GM19023 (cell line): ENCODE measurements at regions not wholly inside any gene's neighbourhood (a gene's known extent, or its start where the extent isn't known, plus 50 kb on each side); places are given as distances from the start of the nearest gene placed in this dataset.

Experiments
- ATAC-seq: cut with Tn5 transposase; IDR thresholded peaks from one replicate; pipeline ENCODE4 v1.9.1; 2021; ENCODE audit warnings: mild to moderate bottlenecking, moderate library complexity; ENCODE audit not compliant: unreplicated experiment

DNA sequence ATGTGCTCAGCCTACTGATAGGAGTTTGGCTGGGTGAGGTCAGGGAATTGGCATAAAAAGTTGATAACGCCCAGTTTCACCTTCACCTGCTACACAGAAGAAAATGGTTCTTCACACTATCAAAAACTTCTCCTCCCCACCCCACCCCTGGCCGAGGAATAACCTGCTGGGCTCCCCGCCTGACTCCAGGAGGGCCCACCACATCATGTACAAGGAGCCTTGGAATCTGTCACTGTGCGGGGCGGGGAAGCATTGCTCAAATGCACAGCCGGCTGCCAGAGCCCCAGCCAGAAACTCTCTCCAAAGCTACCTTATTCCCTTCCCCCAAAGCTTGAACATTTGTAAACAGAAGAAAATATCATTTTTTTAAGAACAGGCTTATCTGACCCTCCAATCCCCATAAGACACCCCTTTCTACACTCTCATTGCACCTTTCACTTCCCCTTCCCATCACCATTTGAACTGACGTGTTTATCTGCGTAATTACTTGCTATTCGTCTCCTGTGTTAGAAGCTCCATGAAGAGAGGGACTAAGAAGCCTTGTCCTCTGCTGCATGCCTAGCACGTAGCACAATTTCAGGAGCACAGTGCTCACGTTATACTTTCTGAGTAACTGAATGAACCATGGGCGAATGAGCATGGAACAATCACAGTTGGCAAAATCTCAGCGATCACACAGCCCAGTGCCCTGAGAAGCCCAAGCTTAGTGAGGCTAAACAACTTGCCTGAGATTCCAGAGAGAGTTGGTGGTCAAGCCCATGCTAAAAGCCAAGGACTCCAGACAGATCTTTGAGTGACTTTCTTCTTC is 82.9 kb downstream of the HES1 start:
- ATAC-seq, result no peak

DNA sequence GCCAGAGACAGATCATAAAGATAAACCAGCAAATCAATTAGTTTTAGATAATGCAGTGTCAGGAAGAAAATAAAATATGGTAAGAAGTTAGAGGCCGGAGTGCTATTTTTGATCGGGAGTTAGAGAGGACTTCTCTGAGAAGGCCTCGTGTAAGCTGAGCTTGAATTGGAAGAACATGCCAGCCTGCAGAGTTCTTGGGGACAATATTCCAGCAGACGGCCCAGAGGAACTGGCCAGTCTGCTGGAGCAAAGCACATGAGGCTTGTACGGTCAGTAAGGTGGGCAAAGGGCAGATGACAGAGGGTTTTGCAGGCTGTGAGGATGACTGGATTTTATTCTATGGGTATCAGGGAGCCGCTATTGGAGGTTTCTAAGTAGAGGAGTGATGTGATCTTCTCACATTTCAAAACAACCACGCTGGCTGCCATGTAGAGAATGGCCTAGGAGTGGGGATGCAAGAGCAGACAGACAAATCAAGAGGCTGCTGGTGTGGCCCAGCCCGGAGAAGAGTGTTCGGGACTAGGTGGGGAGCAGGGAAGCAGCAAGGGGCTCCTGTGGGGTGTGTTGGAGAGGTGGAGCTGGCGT is 84.0 kb downstream of the HES1 start:
- no peak for ATAC-seq

DNA sequence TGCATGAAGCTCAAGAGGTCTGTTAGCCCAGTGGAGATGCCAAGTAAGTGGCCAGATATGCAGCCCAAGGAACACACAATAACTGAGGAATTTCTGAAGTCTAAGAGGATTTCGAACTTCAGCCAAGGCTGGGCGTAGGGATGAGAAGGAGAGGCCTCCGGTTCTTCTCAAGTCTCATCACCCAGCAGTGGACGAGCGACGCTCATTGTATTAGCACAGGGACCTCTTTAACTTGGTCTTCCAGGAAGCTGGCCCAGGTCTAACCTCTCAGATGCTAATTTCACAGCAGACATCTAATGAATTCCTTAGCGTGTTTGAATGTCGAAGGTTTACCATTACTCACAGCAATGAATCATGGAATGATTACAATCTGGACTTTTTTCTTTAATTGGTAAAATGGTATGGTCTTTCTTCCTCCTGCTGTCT is 85.0 kb downstream of the HES1 start:
- ATAC-seq, result no peak

DNA sequence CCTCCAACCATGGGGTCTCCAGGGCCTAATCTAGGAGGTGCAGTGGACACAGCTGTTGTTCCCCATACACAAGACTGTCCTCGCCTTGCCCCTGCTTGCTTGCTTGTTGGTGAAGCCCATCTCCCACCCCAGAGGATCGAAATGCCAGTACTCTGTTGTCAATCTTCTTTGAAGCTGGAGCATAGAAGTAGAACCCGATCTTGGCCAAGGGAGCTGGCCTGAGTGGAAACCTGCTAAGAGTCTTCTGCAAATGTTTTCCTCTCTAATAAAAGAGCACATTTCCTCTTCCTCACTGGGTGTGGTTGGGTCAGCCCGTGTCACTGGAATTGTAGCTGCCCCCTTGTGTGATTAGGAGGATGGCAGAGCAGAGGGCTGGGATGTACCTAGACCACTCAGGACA is 85.4 kb downstream of the HES1 start:
- ATAC-seq, result no peak

DNA sequence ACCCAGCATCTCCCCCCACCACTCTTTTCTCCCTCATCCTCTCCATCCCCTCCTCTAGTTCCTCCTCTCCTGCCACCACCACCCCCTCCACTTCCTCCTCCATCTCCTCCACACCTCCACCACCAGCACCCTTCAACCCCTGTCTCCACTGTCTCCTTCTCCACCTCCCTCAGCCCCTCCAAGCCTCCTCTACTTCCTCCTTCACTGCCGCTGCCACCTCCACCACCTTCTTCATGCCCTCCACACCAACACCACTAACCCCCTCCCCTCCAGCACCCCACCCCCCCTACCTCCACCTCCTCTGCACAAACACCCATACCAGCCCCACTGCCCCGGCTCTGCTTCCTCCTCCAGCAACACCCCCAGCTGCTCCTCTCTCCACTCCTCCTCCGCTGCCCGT is 88.0 kb downstream of the HES1 start:
- ATAC-seq, result no peak

DNA sequence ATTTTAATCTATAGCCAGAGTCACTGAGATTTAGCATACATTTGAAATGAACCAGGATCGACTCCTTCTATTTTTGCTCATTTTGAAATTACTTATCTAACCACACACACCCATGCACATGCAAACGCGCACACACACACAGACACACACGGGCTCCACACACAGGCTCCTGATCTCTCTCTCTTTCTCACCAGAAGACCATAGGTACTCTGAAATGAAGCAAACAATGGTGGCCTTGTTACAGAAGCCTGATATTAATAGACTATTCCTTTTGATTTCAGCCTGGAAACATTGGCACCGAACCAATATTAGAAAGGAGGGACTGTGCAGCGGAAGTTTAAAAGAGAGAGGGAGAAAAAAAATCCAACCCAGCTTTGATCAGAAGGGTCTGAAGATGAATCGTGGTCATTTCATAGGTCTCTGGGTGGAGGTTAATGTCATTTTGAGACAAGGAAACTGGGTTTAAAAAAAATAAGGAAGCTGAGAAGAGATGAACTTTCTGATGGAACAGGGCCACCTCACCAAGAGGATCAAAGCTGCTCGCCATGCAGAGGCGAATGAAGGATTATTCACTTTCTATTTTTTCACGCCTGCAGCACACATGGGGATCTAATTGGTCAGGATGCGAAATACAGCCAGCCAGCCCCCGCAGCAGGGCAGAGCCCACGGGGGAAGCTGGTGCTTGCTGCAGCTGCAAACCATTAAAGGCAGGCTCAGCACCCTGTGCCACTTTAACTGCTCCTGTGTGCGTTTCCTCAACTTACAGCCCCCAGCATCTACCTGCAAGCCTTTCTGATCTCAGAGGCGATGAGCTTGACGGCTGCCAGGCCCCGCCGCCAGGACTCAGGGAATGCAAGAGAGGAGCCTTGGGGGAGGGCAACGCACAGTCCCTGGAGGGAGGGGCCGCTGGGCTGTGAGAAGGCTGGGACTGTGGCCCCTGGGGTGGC is 88.8 kb downstream of the HES1 start:
- no peak for ATAC-seq

DNA sequence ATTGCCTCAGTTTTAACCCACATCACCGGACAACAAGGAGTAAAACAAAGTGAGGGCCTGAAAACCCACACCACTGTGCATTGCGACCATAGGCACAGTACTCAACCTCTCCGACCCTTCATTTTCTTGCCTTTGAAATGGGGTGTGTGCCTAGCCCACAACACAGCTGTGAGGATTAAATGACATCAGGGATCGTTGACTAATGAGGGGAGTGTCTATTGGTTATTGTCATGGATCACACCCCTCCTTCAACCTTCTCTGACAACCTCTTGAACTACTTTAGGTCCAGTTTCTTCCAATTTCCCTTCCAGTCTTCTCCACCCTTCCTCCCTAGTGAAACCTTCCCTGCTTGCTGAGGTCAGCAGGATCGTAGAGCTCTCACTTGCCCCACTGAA is 89.5 kb downstream of the HES1 start:
- no peak for ATAC-seq

DNA sequence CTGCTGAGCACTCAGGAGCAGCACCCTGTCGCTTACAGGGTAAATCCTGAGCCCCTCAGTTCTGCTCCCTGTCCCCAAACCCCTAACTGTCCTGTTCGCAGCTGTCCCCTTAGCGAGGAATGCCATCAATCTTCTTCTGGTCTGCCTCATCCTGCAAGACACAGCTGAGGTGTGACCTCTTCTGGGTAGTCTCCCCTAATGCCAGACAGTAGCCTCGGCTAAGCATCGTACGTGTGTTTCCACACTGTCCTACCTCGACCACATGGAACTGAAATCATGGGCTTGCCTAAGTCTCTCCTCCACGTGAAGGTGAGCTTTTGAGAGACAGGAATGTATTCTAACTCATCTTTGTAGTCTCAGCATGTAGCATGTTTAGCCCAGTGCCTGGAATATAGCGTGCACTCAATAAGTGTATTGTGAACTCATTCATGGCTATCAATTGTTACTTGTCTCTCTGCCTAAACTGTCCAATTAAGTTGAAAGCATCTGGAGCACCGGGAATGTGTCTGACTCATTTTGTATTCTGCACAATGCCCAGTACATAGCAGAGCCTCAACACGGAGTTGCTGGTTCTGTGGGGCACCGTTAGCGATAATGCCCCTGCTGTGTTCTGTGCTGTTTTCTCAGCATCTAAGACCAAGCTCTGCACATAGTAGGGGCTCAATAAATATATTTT is 90.2 kb downstream of the HES1 start:
- ATAC-seq, result no peak

DNA sequence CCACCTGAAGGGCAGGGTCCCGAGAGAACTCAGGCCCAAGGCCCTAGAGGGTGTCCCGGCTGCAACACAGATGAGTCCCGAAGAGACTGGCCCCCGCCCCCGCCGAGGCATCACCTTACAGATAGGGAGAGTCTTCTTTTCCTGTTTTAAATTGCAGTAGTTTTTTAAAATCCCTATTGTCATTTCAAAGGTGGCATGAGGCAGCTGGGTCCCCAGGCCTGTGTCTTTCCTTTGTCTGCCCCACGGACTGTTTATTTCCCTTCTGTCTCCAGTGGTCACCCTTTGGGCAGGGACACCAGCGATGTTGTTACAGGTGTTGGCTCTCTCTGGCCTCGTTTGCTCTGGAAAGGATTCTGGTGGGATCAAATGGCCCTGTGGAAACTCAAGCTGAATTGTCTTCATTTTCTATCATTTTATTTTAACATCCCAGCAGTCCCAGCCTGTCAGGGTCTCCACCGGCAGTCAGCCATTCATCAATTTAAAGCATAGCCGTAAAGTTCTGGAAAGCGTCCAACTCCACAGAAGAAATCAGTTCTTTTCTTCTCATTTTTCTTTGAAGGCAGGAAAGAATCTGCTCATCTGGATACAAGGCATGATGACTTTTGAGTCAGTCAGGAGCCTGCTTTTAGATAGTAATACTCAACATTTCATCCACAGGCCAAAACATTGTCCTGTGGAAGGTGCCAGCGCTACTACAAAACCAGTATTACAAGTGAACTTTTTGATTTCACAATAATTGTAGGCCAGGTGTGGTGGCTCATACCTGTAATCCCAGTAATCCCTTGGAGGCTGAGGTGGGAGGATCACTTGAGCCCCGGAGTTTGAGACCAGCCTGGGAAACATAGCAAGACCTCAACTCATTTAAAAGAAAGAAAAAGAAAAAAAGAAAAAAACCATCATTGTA is 96.2 kb downstream of the HES1 start:
- no peak for ATAC-seq

DNA sequence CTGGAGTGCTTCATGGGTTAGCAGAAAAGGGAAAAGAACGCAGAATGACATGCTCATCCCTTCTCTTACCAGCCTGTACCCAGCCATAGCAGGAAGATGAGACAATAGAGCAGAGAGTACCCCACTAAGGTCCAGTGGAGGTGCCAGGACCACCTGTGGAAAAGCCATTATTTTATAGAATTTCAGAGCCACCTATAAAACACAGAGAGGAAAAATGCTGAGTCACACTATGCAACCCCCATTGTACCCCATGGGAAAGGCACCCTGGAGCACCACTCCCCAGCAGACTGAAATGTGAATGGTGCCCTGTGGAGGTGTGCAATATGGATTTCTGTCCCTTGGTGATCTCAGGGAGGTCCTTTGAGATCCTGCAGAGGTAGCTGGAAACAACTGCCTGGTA is 97.2 kb downstream of the HES1 start:
- ATAC-seq, result no peak

DNA sequence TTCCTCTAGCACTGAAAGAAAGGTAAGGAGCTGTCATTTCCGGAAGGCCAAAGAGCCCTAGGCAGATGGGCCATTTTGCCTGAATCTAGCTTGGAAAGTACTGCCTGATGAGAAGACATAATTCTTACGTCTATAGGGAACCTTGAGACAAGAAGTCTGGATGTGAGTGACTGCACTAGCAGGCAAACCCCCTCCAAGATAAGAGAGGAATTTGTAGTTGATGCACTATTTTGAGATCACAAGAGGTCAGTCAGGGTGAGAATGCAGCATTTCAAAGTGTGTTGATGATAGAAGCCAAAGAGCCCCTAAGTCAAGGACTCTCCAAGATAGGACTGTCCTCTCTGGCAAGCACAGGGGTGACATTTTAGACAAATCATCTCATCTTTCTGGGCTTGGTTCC is 99.2 kb downstream of the HES1 start:
- no peak for ATAC-seq

DNA sequence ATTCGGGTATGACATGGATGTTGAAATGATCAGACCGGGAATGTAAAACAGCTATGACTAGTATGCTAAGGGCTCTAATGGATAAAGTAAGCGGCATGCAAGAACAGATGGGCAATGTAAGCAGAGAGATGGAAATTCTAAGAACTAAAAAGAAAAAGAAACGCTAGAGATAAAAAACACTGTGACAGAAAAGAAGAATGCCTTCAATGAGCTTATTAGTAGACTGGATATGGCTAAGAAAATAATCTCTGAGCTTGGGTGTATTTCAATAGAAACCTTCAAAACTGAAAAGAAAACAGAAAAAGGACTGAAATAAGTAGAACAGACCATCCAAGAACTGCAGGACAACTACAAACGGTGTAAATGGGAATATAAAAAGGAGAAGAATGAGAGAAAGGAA is 101.2 kb downstream of the HES1 start:
- no peak for ATAC-seq

DNA sequence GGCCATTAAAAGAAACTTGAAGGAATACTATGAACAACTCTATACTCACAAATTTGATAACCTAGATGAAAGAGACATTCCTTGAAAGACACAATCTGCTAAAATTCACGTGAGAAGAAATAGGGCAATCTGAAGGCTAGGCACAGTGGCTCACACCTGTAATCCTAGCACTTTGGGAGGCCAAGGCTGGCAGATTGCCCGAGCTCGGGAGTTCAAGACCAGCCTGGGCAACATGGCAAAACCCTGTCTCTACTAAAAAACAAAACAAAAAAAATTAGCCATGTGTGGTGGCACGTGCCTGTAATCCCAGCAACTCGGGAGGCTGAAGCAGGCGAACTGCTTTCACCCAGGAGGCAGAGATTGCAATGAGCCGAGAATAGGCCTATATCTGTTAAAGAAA is 104.8 kb downstream of the HES1 start:
- no peak for ATAC-seq

DNA sequence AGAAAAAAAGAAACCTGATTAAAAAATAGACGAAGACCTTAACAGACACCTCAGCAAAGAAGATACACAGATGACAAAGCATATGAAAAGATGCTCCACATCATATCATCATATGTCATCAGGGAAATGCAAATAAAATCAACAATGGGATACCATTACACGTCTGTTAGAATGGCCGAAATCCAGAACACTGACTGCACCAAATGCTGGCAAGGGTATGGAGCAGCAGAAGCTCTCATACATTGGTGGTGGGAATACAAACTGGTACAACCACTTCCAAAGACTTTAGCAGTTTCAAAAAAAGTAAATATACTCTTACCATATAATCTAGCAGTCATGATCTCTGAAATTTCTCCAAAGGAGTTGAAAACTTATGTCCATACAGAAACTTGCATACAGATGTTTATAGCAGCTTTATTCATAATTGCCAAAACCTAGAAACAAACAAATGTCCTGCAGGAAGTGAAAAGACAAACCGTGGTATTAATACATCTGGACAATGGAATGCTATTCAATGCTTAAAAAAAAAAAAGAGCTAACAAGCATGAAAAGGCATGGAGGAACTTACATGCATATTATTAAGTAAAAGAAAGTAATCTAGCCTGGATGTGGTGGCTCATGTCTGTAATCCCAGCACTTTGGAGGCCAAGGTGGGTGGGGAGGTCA is 107.4 kb downstream of the HES1 start:
- ATAC-seq, result no peak

DNA sequence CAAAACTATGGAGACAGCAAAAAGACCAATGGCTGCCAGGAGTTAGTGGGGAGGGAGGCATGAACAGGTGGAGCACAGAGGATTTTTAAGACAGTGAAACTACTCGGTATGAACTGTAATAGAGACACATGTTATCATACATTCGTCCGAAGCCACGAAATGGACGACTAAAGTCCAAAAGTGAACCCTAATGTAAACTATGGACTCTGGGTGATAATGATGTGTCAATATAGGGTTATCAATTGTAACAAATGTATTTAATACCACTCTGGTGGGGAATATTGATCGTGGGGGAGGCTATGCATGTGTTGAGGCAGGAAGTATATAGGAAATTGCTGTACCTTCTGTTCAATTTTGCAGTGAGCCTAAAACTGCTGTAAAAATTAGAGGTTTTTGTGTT is 107.0 kb downstream of the CPN2 start:
- ATAC-seq, result no peak

DNA sequence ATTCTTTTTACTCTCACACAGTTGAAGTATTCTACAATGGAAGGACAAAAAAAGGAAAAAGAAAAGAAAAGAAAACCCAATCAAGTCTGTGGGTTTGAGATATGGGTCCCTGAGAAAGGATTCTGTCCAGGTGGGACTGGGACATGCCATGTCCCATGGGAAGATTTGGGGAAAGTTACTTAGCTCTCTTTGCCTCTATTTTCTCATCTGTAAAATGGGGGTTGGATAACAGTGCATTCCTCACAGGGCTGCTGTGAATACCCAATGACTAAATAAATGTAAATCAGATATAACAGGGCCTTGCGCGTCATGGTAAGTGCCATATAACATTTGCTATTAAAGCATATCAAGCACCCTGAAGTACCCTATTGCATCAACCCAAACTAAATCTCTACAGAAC is 105.7 kb downstream of the CPN2 start:
- ATAC-seq, result no peak

DNA sequence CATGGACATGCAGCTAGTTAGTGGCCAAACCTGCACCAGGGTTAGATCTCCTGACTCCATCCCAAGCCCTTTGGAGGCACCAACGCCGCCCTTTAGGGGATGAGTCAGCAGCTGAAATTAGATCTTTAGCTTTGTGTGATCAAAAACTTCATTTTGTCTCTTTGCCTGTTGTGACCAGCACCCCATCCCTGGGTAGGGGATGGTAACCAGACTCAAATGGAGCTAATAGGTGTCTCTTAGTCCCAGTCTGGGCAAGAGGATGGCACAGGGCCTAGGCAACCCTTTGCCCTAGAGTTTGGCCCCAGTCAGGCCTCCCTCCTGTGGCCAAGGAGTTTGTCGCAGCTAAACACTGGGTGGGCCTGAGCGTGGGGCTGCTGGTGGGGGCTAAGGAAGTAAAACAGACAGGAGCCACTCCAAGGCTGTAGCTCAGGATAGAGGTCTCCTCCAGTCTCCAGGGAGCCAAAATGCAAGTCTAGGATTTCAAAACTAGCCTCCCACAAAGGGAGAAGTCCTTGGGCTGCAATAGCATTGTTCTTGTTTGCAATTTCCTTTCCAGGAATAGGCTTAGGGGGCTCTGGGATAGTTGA is 105.1 kb downstream of the CPN2 start:
- no peak for ATAC-seq

DNA sequence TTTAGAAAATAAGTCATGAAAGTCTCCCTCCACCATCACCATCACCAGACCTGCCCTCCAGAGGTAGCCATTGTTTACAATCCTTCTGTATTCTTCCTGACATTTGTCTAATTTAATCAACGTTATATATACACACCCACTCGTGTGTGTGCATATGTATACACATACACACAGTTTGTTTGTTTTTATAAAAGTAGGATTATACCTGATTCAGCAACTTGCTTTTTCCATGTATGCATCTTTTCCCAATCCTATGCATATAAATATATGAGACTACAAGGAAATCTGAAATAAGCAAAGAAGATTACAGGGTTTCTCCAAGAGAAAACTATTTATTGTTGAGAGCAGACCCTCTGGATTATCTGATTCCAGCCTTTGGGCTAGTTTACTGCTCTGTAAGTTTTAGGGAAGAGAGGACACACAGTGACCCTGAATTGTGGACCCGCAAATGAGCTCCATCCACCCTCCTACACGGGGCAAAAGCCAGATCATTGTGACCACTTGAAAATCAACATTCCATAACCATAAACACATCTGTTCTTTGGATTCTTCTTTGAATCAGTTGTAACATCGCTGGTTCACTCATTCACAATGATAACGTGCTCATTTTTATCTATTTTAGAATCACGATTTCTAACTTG is 104.3 kb downstream of the CPN2 start:
- no peak for ATAC-seq

DNA sequence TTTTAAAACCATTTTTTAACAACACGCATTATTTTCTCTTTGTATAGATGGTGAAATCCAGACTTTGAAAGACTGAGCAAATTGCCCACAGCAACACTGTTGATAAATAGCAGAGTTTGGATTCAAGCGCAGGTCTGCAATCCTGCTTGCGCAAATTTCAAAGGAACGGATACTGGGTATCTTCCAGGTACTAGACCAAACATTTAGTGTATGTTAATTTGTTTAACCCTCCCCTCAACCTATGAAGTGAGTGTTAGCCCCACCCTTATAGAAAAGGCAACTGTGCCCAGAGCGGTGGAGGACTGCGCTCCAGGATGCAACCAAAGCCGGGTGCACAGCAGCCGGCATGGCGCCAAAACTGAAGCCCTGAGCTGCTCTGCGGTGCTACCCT is 103.8 kb downstream of the CPN2 start:
- ATAC-seq, result no peak
